Vagina (tissue), 2 donors: ENCODE measurements at regions not wholly inside any gene's neighbourhood (a gene's known extent, or its start where the extent isn't known, plus 50 kb on each side); places are given as distances from the start of the nearest gene placed in this dataset.

Experiments
- DNase-seq, 2 donors: peaks; one replicate each; pipeline ENCODE4 v3.0.0-alpha.2; 2017; ENCODE audit errors: extremely low spot score in 2 of 2
- H3K27ac ChIP-seq: fragments of 200-600 bp; sonication (generic); one replicate; pipeline ENCODE4 v1.5.1; 2019
- H3K27me3 ChIP-seq: fragments of 200-600 bp; sonication (generic); one replicate; pipeline ENCODE4 v1.5.1; 2019
- H3K36me3 ChIP-seq, 2 donors: fragments of 200-600 bp; sonication (generic); one replicate each; pipeline ENCODE4 v1.5.1; 2017 to 2019
- H3K4me1 ChIP-seq: fragments of 200-600 bp; sonication (generic); one replicate; pipeline ENCODE4 v1.5.1; 2019
- H3K4me3 ChIP-seq, 2 donors: fragments of 200-600 bp; sonication (generic); 1 replicate in 1 of 2; 2 replicates in 1 of 2; pipeline ENCODE4 v1.5.1; 2016 to 2019
- H3K9me3 ChIP-seq: fragments of 200-600 bp; sonication (generic); one replicate; pipeline ENCODE4 v1.5.1; 2019
- CTCF ChIP-seq, 3 experiments: fragments of 450-650 bp in 2 of 3; fragments of 200-600 bp in 1 of 3; sonication (generic) in 1 of 3; IDR thresholded peaks; one replicate each; pipeline ENCODE4 v1.5.1; 2017 to 2019; ENCODE audit warnings: antibody characterized with exemption in 3 of 3, mild to moderate bottlenecking in 2 of 3, moderate library complexity in 2 of 3
- POLR2A ChIP-seq, 2 donors: fragments of 450-650 bp; IDR thresholded peaks; one replicate each; pipeline ENCODE4 v1.6.1; 2017; ENCODE audit warnings: antibody characterized with exemption in 2 of 2, mild to moderate bottlenecking in 2 of 2, moderate library complexity in 2 of 2
- POLR2AphosphoS5 ChIP-seq, 2 donors: sonication (generic); formaldehyde crosslinking; IDR thresholded peaks; one replicate each; pipeline ENCODE4 v1.9.0; 2017; ENCODE audit warnings: antibody characterized with exemption in 2 of 2, mild to moderate bottlenecking in 2 of 2, low read depth in 1 of 2; ENCODE audit not compliant: insufficient read depth in 1 of 2
- intact Hi-C: fragments of 100-400 bp; cut with DNase I; formaldehyde crosslinking; loops from one replicate; pipeline ENCODE4 v1.15.1; 2023

DNA sequence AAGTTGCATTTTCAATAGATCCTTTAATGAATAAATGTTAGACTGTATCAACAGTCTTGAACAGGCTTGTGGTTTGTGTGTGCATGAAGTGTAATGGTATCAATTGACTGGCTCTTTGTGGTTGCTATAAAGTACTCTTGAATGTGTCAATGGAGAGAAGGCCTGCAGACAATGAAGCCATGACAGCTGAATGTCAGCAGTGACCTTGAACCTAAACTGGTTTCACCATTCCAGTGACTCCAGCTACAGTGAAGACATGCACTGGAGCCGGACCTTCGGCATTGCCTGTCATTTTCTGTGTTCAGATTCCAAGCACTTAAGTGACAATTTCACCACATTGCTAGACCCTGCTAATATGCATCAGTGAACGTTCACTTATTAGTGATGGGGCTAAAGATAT is 276.0 kb upstream of the TMEM161B start:
- TF ChIP-seq POLR2AphosphoS5 (IDR thresholded peaks at IDR 0.05; ENCODE audit: insufficient read depth in 1 of 2, low read depth in 1 of 2) (no peak), CTCF (IDR thresholded peaks at IDR 0.05) (no peak), POLR2A (IDR thresholded peaks at IDR 0.05) (no peak)
- no peak overlapping the region for H3K4me3 ChIP-seq
- no peak overlapping the region for H3K27ac ChIP-seq
- H3K4me1 ChIP-seq = no peaks in the 10 kb centered on the region
- no peaks in the 10 kb centered on the region for H3K27me3 ChIP-seq
- intact Hi-C loops = no loop called here
- DNase-seq = no peak
- H3K36me3 ChIP-seq = no peaks in the 10 kb centered on the region
- no peaks in the 10 kb centered on the region for H3K9me3 ChIP-seq

DNA sequence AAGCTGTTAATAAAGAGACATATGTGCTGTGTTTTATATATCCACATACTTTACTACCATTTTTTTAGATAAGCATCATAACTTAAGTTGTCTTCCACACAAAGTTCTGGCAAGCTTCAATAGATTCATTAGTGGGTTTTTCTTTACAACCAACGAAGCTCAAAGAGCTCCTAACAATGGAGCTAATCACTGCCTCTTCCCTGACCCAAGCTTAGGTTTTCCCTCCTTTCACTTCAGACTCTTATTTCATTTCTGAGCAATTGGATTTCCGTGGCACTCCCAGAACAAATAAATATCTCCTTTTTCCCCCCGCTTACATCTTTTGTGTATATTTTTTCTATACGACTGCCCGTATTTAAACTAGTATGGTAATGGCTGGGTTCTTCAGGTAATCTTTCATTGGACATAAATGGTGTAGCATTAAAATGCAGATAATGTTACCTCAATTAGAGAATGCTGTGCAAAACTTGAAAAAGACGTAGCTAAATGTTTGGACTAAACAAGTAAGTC is 275.5 kb upstream of the TMEM161B start:
- H3K4me3 ChIP-seq = no peak overlapping the region
- no peak overlapping the region for H3K27ac ChIP-seq
- TF ChIP-seq POLR2AphosphoS5 (IDR thresholded peaks at IDR 0.05; ENCODE audit: insufficient read depth in 1 of 2, low read depth in 1 of 2) = no peak
- H3K4me1 ChIP-seq = no peaks in the 10 kb centered on the region
- H3K36me3 ChIP-seq = no peaks in the 10 kb centered on the region
- no peaks in the 10 kb centered on the region for H3K9me3 ChIP-seq
- H3K27me3 ChIP-seq = no peaks in the 10 kb centered on the region
- DNase-seq = no peak
- intact Hi-C loops = no loop called here

DNA sequence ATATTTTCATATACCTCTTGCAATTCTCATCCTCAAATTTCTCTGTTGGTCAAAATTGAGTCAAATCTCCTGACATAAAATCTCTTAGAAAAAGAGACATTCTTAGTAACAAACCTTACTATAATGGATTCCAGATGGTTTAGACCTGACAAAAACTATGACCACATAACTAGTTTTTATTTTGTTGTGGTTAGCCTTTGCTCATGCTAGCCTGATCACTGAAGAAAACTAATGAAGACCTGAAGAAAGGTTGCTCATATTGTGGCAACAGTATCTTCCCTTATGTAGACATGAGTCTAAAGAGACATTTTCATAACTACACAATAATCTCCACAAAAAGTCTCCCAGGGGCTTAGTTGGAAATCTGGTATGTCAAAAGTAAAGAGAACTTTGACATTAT is 274.1 kb upstream of the TMEM161B start:
- DNase-seq = no peak
- Histone ChIP-seq H3K36me3 (no peaks in the 10 kb centered on the region), H3K4me3 (no peak overlapping the region), H3K27ac (no peak overlapping the region), H3K9me3 (no peaks in the 10 kb centered on the region), H3K27me3 (no peaks in the 10 kb centered on the region), H3K4me1 (no peaks in the 10 kb centered on the region)
- TF ChIP-seq POLR2A (IDR thresholded peaks at IDR 0.05) (no peak), POLR2AphosphoS5 (IDR thresholded peaks at IDR 0.05; ENCODE audit: insufficient read depth in 1 of 2, low read depth in 1 of 2) (no peak), CTCF (IDR thresholded peaks at IDR 0.05) (no peak)
- intact Hi-C loops = no loop called here

DNA sequence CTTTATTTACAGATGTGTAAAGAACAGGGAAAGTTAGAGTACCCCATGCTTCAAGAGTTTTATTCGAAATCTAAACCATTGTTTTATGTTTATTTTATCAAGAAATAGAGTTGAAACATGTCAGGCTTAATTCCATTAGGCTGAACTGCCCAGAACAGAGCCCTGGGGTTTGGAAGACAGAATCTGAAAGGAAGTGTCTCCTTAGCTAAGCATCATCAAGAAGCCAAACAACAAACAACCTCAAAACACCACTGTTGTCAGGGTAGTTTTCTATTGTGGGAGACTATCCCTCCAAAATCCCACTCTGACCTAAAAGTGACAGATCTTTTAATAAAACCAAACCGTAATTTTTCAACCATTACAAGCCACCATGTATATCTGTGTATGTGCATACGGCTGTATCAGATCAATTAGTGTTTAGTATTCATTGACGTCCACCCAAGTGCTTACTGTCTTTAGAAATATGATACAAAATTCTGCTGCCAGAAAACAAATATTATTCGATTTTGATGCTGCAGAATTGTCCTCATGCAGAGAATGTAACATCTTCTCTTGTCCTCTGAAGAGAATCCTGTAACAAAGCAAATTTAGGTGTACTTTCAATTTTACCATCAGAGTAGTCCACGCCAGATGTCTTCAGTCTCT is 271.9 kb upstream of the TMEM161B start:
- Histone ChIP-seq H3K9me3 (no peaks in the 10 kb centered on the region), H3K27ac (no peak overlapping the region), H3K27me3 (no peaks in the 10 kb centered on the region), H3K4me3 (no peak overlapping the region), H3K36me3 (no peaks in the 10 kb centered on the region), H3K4me1 (no peaks in the 10 kb centered on the region)
- TF ChIP-seq POLR2AphosphoS5 (IDR thresholded peaks at IDR 0.05; ENCODE audit: insufficient read depth in 1 of 2, low read depth in 1 of 2) (no peak), POLR2A (IDR thresholded peaks at IDR 0.05) (no peak), CTCF (IDR thresholded peaks at IDR 0.05) (no peak)
- intact Hi-C loops = no loop called here
- DNase-seq = no peak

- no peaks in the 10 kb centered on the region for H3K27me3 ChIP-seq
Observed at GRCh38 chr5:88539693-88540365, 271.2 kb upstream of the TMEM161B start.

More at GRCh38 chr5:88539693-88540365, 271.2 kb upstream of the TMEM161B start:
- no peak overlapping the region for H3K27ac ChIP-seq
- H3K4me3 ChIP-seq = no peak overlapping the region
- intact Hi-C loops = no loop called here
- no peaks in the 10 kb centered on the region for H3K36me3 ChIP-seq
- no peaks in the 10 kb centered on the region for H3K4me1 ChIP-seq
- DNase-seq = no peak
- TF ChIP-seq CTCF (IDR thresholded peaks at IDR 0.05) (no peak), POLR2A (IDR thresholded peaks at IDR 0.05) (no peak), POLR2AphosphoS5 (IDR thresholded peaks at IDR 0.05; ENCODE audit: insufficient read depth in 1 of 2, low read depth in 1 of 2) (no peak)
- H3K9me3 ChIP-seq = no peaks in the 10 kb centered on the region
